Panc1 (cell line): ENCODE measurements at regions not wholly inside any gene's neighbourhood (a gene's known extent, or its start where the extent isn't known, plus 50 kb on each side); places are given as distances from the start of the nearest gene placed in this dataset.

Source experiments
- ATAC-seq: fragments of 200-7000 bp; cut with Tn5 transposase; 2 replicates; pipeline ENCODE4 v1.9.1; 2020; ENCODE audit warnings: mild to moderate bottlenecking, moderate library complexity
- BruUV-seq: library from RNA; stranded (reverse); fragments of 400-500 nt; replicated peaks from 2 replicates; lab custom pipeline; 2021; lab: Mats Ljungman, UMichigan
- CTCF ChIA-PET: fragments of 300-600 bp; sonication (Branson Sonifier 250); formaldehyde crosslinking; loops from one replicate; lab custom pipeline; 2022; ENCODE audit warnings: antibody characterized with exemption; lab: Charles Lee
- POLR2A ChIA-PET: fragments of 300-600 bp; sonication (Branson Sonifier 250); formaldehyde crosslinking; loops from one replicate; lab custom pipeline; 2022; ENCODE audit warnings: antibody characterized with exemption; lab: Charles Lee
- DNase-seq: peaks from one replicate; pipeline ENCODE4 v3.0.0-alpha.2; 2010; ENCODE audit warnings: low read depth, low spot score
- H3K27ac ChIP-seq: 2 replicates; pipeline ENCODE4 v1.5.1; 2011; ENCODE audit warnings: mild to moderate bottlenecking, low read length, inconsistent platforms
- H3K27me3 ChIP-seq: fragments of 200-500 bp; sonication (Bioruptor generic); 2 replicates; pipeline ENCODE4 v1.6.0; 2014; ENCODE audit warnings: low read length, inconsistent platforms; ENCODE audit not compliant: control insufficient read depth, insufficient read depth
- H3K36me3 ChIP-seq: fragments of 200-500 bp; sonication (Bioruptor generic); 2 replicates; pipeline ENCODE4 v1.5.1; 2014; ENCODE audit warnings: inconsistent platforms, mild to moderate bottlenecking, low read length, moderate library complexity; ENCODE audit not compliant: control insufficient read depth, insufficient read depth
- H3K4me1 ChIP-seq: 2 replicates; pipeline ENCODE4 v1.5.1; 2011; ENCODE audit warnings: inconsistent platforms, mild to moderate bottlenecking, low read length, moderate library complexity; ENCODE audit not compliant: control insufficient read depth, insufficient read depth
- H3K4me3 ChIP-seq, 2 experiments: 2 replicates each; pipeline ENCODE4 v1.5.1; 2011 to 2012; ENCODE audit warnings: low read depth in 2 of 2, low read length in 2 of 2, mild to moderate bottlenecking in 2 of 2, inconsistent platforms in 1 of 2, moderate library complexity in 1 of 2
- H3K9me3 ChIP-seq: fragments of 200-500 bp; sonication (Bioruptor generic); 2 replicates; pipeline ENCODE4 v1.5.1; 2014; ENCODE audit warnings: low read depth, mild to moderate bottlenecking, inconsistent platforms, low read length, moderate library complexity; ENCODE audit not compliant: control insufficient read depth, insufficient read depth
- CTCF ChIP-seq: fragments of 450-650 bp; IDR thresholded peaks from 2 replicates; pipeline ENCODE4 v1.5.1; 2017; ENCODE audit warnings: mild to moderate bottlenecking
- POLR2AphosphoS5 ChIP-seq: IDR thresholded peaks from 2 replicates; pipeline ENCODE4 v1.6.1; 2012; ENCODE audit warnings: mild to moderate bottlenecking, low read depth, low read length, moderate library complexity
- REST ChIP-seq, 2 experiments: IDR thresholded peaks; 2 replicates each; pipeline ENCODE4 v1.6.1; 2011 to 2012; ENCODE audit warnings: low read depth in 2 of 2, control low read depth in 1 of 2, low read length in 1 of 2, mild to moderate bottlenecking in 1 of 2, moderate library complexity in 1 of 2; ENCODE audit not compliant: insufficient read depth in 1 of 2
- SIN3A ChIP-seq: IDR thresholded peaks from 2 replicates; pipeline ENCODE4 v1.6.1; 2012; ENCODE audit warnings: low read depth, mild to moderate bottlenecking, low read length, moderate library complexity, borderline replicate concordance; ENCODE audit not compliant: insufficient read depth
- TCF7L2 ChIP-seq: IDR thresholded peaks from 2 replicates; pipeline ENCODE4 v1.6.1; 2011; ENCODE audit warnings: mild to moderate bottlenecking, low read depth, low read length, inconsistent platforms
- in situ Hi-C: cut with HindIII; loops from 2 replicates; pipeline ENCODE4 v1.10.0; 2016; ENCODE audit warnings: low sequenced_read_pairs, low pct_unique_long_range_greater_than_20kb
- intact Hi-C: fragments of 100-400 bp; cut with micrococcal nuclease; formaldehyde crosslinking; loops from one replicate; pipeline ENCODE4 v1.10.0; 2022; ENCODE audit not compliant: unreplicated experiment

GRCh38 chr3:162334537-162334936 is 837.9 kb downstream of the OTOL1 start:
- Histone ChIP-seq H3K4me3 (no peak overlapping the region), H3K36me3 (no peaks in the 10 kb centered on the region), H3K27ac (no peak overlapping the region), H3K9me3 (no peaks in the 10 kb centered on the region), H3K4me1 (no peaks in the 10 kb centered on the region), H3K27me3 (no peaks in the 10 kb centered on the region)
- DNase-seq (no peak), ATAC-seq (no peak)
- ChIA-PET CTCF (no interaction called here), POLR2A (no interaction called here)
- in situ Hi-C loops (no loop called here), intact Hi-C loops (no loop called here)
- no TSS peak for BruUV-seq
- TF ChIP-seq SIN3A (no peak), CTCF (no peak), POLR2AphosphoS5 (no peak), REST (IDR thresholded peaks at IDR 0.05; ENCODE audit: insufficient read depth in 1 of 2, low read depth in 2 of 2, low read length in 1 of 2) (no peak), TCF7L2 (no peak)

- ATAC-seq (no peak), DNase-seq (no peak)
- Histone ChIP-seq H3K27me3 (no peaks in the 10 kb centered on the region), H3K4me3 (no peak overlapping the region), H3K36me3 (no peaks in the 10 kb centered on the region), H3K27ac (no peak overlapping the region), H3K9me3 (no peaks in the 10 kb centered on the region), H3K4me1 (no peaks in the 10 kb centered on the region)
- ChIA-PET CTCF (no interaction called here), POLR2A (no interaction called here)
- intact Hi-C loops (no loop called here), in situ Hi-C loops (no loop called here)
- TF ChIP-seq TCF7L2, result no peak
- TF ChIP-seq REST (IDR thresholded peaks at IDR 0.05; ENCODE audit: insufficient read depth in 1 of 2, low read depth in 2 of 2, low read length in 1 of 2), result no peak
- TF ChIP-seq SIN3A, result no peak
- no peak for TF ChIP-seq POLR2AphosphoS5
- no peak for TF ChIP-seq CTCF
- BruUV-seq, result no TSS peak
These were observed 841.0 kb downstream of the OTOL1 start for GRCh38 chr3:162337630-162338029.
